H1 (cell line): ENCODE measurements at regions not wholly inside any gene's neighbourhood (a gene's known extent, or its start where the extent isn't known, plus 50 kb on each side); places are given as distances from the start of the nearest gene placed in this dataset.

ENCODE experiments used
- CTCF ChIA-PET: fragments of 300-600 bp; sonication (Branson Sonifier 250); formaldehyde crosslinking; loops from one replicate; lab custom pipeline; 2021; ENCODE audit not compliant: partially characterized antibody; lab: Charles Lee
- POLR2A ChIA-PET: fragments of 300-600 bp; sonication (Branson Sonifier 250); formaldehyde crosslinking; loops from one replicate; lab custom pipeline; 2021; ENCODE audit warnings: inconsistent platforms; ENCODE audit not compliant: partially characterized antibody; lab: Charles Lee
- DNase-seq, 2 experiments: peaks; one replicate each; pipeline versions ENCODE4 v3.0.0 to v3.0.0-alpha.2; 2010 to 2022; ENCODE audit warnings: low spot score in 2 of 2, low read depth in 1 of 2, mixed read lengths in 1 of 2
- FAIRE-seq: peaks from 2 replicates; lab custom pipeline; 2011; peaks lifted over from hg19 to GRCh38; lab: Jason Lieb, UNC
- H2AFZ ChIP-seq: 2 replicates; pipeline ENCODE4 v1.8.1; 2012; ENCODE audit warnings: low read length, inconsistent platforms
- H2AK5ac ChIP-seq: 2 replicates; pipeline ENCODE4 v1.6.1; 2013; ENCODE audit warnings: low read depth, low read length
- H2BK120ac ChIP-seq: replicated peaks from 2 replicates; pipeline ENCODE3; 2013; ENCODE audit warnings: low read depth, low read length, inconsistent platforms
- H2BK12ac ChIP-seq: 2 replicates; pipeline ENCODE4 v1.6.1; 2013; ENCODE audit warnings: low read depth, low read length
- H2BK15ac ChIP-seq: 2 replicates; pipeline ENCODE4 v1.6.1; 2013; ENCODE audit warnings: low read length
- H2BK20ac ChIP-seq: 2 replicates; pipeline ENCODE4 v1.6.1; 2013; ENCODE audit warnings: low read length
- H2BK5ac ChIP-seq: 2 replicates; pipeline ENCODE4 v1.6.1; 2013; ENCODE audit warnings: low read depth, low read length
- H3K14ac ChIP-seq: 2 replicates; pipeline ENCODE4 v1.6.1; 2013; ENCODE audit warnings: inconsistent platforms; ENCODE audit not compliant: insufficient read length
- H3K18ac ChIP-seq: 2 replicates; pipeline ENCODE4 v1.6.1; 2013; ENCODE audit warnings: low read length; ENCODE audit errors: extremely low read depth
- H3K23ac ChIP-seq: 2 replicates; pipeline ENCODE4 v1.6.1; 2013; ENCODE audit warnings: inconsistent platforms; ENCODE audit not compliant: insufficient read length
- H3K23me2 ChIP-seq: 2 replicates; pipeline ENCODE4 v1.6.1; 2013; ENCODE audit warnings: low read depth, low read length
- H3K27ac ChIP-seq: 2 replicates; pipeline ENCODE4 v1.6.1; 2011; ENCODE audit warnings: low read depth, low read length, inconsistent platforms
- H3K27me3 ChIP-seq, 4 experiments: replicated peaks in 1 of 4; 1 replicate in 1 of 4; 2 replicates in 3 of 4; pipeline versions ENCODE4 v1.6.1 to v1.8.1; 2011 to 2013; ENCODE audit warnings: low read length in 3 of 4, mild to moderate bottlenecking in 3 of 4, inconsistent platforms in 2 of 4, mixed read lengths in 2 of 4, moderate library complexity in 1 of 4; ENCODE audit not compliant: control insufficient read depth in 3 of 4, insufficient read depth in 3 of 4; ENCODE audit errors: extremely low read depth in 1 of 4
- H3K36me3 ChIP-seq, 4 experiments: 2 replicates each; pipeline versions ENCODE4 v1.6.1 to v1.8.1; 2011 to 2013; ENCODE audit warnings: mild to moderate bottlenecking in 4 of 4, low read length in 3 of 4, moderate library complexity in 2 of 4, control low read depth in 1 of 4, inconsistent platforms in 1 of 4; ENCODE audit not compliant: insufficient read depth in 4 of 4, control insufficient read depth in 2 of 4
- H3K4ac ChIP-seq: replicated peaks from 2 replicates; pipeline ENCODE3; 2013; ENCODE audit warnings: low read length, low read depth, mixed read lengths, inconsistent platforms; ENCODE audit not compliant: insufficient read length
- H3K4me1 ChIP-seq, 4 experiments: replicated peaks in 1 of 4; 1 replicate in 1 of 4; 2 replicates in 3 of 4; pipeline versions ENCODE4 v1.6.1 to v1.8.1; 2011 to 2013; ENCODE audit warnings: low read length in 3 of 4, inconsistent platforms in 2 of 4, mixed read lengths in 1 of 4; ENCODE audit not compliant: insufficient read depth in 4 of 4, control insufficient read depth in 3 of 4
- H3K4me2 ChIP-seq, 2 experiments: 2 replicates each; pipeline versions ENCODE4 v1.6.1 to v1.8.1; 2011 to 2013; ENCODE audit warnings: low read depth in 2 of 2, low read length in 2 of 2, control low read depth in 1 of 2, inconsistent platforms in 1 of 2, mild to moderate bottlenecking in 1 of 2; ENCODE audit not compliant: insufficient read depth in 1 of 2
- H3K4me3 ChIP-seq, 4 experiments: fragments of 200-600, 300-600 bp in 1 of 4; sonication (generic), shearing (Covaris generic), sonication (Bioruptor Twin) in 1 of 4; 2 replicates each; pipeline versions ENCODE4 v1.5.1 to v1.8.1; 2011 to 2016; ENCODE audit warnings: low read length in 4 of 4, low read depth in 3 of 4, control low read depth in 2 of 4, inconsistent platforms in 2 of 4, mild to moderate bottlenecking in 2 of 4, mixed read lengths in 1 of 4, moderate library complexity in 1 of 4; ENCODE audit not compliant: insufficient read depth in 2 of 4; ENCODE audit errors: extremely low read depth in 1 of 4
- H3K56ac ChIP-seq: replicated peaks from 2 replicates; pipeline ENCODE3; 2013; ENCODE audit warnings: low read depth, mild to moderate bottlenecking, mixed read lengths, low read length, inconsistent platforms; ENCODE audit not compliant: insufficient read length
- H3K79me1 ChIP-seq: 2 replicates; pipeline ENCODE4 v1.6.1; 2013; ENCODE audit warnings: low read depth, low read length, control low read depth
- H3K79me2 ChIP-seq, 2 experiments: 2 replicates each; pipeline versions ENCODE4 v1.6.1 to v1.8.1; 2012 to 2013; ENCODE audit warnings: low read length in 2 of 2, mild to moderate bottlenecking in 2 of 2, inconsistent platforms in 1 of 2; ENCODE audit not compliant: insufficient read depth in 2 of 2, control insufficient read depth in 1 of 2
- H3K9ac ChIP-seq, 4 experiments: replicated peaks in 1 of 4; 1 replicate in 1 of 4; 2 replicates in 3 of 4; pipeline versions ENCODE4 v1.6.1 to v1.8.1; 2011 to 2013; ENCODE audit warnings: low read depth in 3 of 4, low read length in 3 of 4, control low read depth in 2 of 4, mild to moderate bottlenecking in 2 of 4, moderate library complexity in 2 of 4, inconsistent platforms in 1 of 4; ENCODE audit errors: extremely low read depth in 1 of 4
- H3K9me3 ChIP-seq, 2 experiments: 2 replicates each; pipeline versions ENCODE4 v1.6.1 to v1.8.1; 2012 to 2013; ENCODE audit warnings: mild to moderate bottlenecking in 2 of 2, moderate library complexity in 2 of 2, control low read depth in 1 of 2, inconsistent platforms in 1 of 2, low read depth in 1 of 2, low read length in 1 of 2, mixed read lengths in 1 of 2; ENCODE audit not compliant: insufficient read depth in 2 of 2
- H4K20me1 ChIP-seq, 2 experiments: replicated peaks in 1 of 2; 2 replicates each; pipeline versions ENCODE3 to v1.8.1; 2011 to 2013; ENCODE audit warnings: inconsistent platforms in 2 of 2, low read length in 2 of 2, mild to moderate bottlenecking in 1 of 2; ENCODE audit not compliant: insufficient read depth in 2 of 2, control insufficient read depth in 1 of 2
- H4K5ac ChIP-seq: 2 replicates; pipeline ENCODE4 v1.6.1; 2013; ENCODE audit warnings: low read length, low read depth, mixed read lengths, inconsistent platforms; ENCODE audit not compliant: insufficient read length
- H4K8ac ChIP-seq: 2 replicates; pipeline ENCODE4 v1.8.0; 2013; ENCODE audit warnings: mild to moderate bottlenecking, moderate library complexity, low read length, inconsistent platforms; ENCODE audit not compliant: insufficient read depth; ENCODE audit errors: extremely low read depth
- H4K91ac ChIP-seq: replicated peaks from 2 replicates; pipeline ENCODE3; 2013; ENCODE audit warnings: low read length, mixed read lengths, inconsistent platforms; ENCODE audit not compliant: insufficient read length
- HDAC2 ChIP-seq, 2 experiments: fragments of 300-600 bp in 1 of 2; sonication (generic) in 1 of 2; IDR thresholded peaks; 2 replicates each; pipeline ENCODE4 v1.6.1; 2011 to 2012; ENCODE audit warnings: low read depth in 2 of 2, low read length in 2 of 2, mild to moderate bottlenecking in 2 of 2, moderate library complexity in 2 of 2, borderline replicate concordance in 1 of 2, inconsistent platforms in 1 of 2
- SIN3A ChIP-seq, 2 experiments: IDR thresholded peaks in 1 of 2; conservative IDR thresholded peaks in 1 of 2; 2 replicates each; pipeline ENCODE4 v1.6.1; 2011 to 2012; ENCODE audit warnings: low read length in 2 of 2, improper control_type of control experiment in 1 of 2, low read depth in 1 of 2, mild to moderate bottlenecking in 1 of 2
- SP2 ChIP-seq: IDR thresholded peaks from 2 replicates; pipeline ENCODE4 v1.6.1; 2012; ENCODE audit warnings: mild to moderate bottlenecking, low read length, inconsistent platforms
- WGBS, 2 experiments: shearing (Covaris generic) in 1 of 2; methylation state at CpG; one replicate each; pipeline versions ENCODE4 v1.1.6 to v1.1.7; 2013 to 2015; ENCODE audit warnings: low lambda C conversion rate in 2 of 2, mixed read lengths in 2 of 2, inconsistent platforms in 1 of 2, low coverage in 1 of 2, missing lambda C conversion rate in 1 of 2; ENCODE audit not compliant: insufficient replicate concordance in 2 of 2, insufficient coverage in 1 of 2, insufficient read length in 1 of 2; ENCODE audit errors: extremely low coverage in 1 of 2, missing lambda C conversion rate in 1 of 2; 5-methylcytosine and 5-hydroxymethylcytosine counted together

GRCh38 chr3:59565125-59565524 is 515.3 kb upstream of the CFAP20DC start:
- Histone ChIP-seq H2BK20ac (no peak overlapping the region), H2BK120ac (no peak overlapping the region), H3K18ac (no peak overlapping the region), H3K14ac (no peak overlapping the region), H4K20me1 (no peaks in the 10 kb centered on the region), H3K4ac (no peak overlapping the region), H3K4me3 (no peak overlapping the region), H2BK5ac (no peak overlapping the region), H2AK5ac (no peak overlapping the region), H3K9ac (no peak overlapping the region), H4K91ac (no peak overlapping the region), H4K5ac (no peak overlapping the region), H3K27ac (no peak overlapping the region), H2BK15ac (no peak overlapping the region), H2BK12ac (no peak overlapping the region), H3K23ac (no peak overlapping the region), H3K4me2 (no peak overlapping the region), H4K8ac (no peak overlapping the region), H3K9me3 (no peaks in the 10 kb centered on the region), H3K79me1 (no peaks in the 10 kb centered on the region), H2AFZ (no peak overlapping the region), H3K36me3 (no peaks in the 10 kb centered on the region), H3K4me1 (no peaks in the 10 kb centered on the region), H3K79me2 (no peaks in the 10 kb centered on the region), H3K23me2 (no peaks in the 10 kb centered on the region), H3K27me3 (no peaks in the 10 kb centered on the region), H3K56ac (no peak overlapping the region)
- TF ChIP-seq SP2 (no peak), SIN3A (conservative IDR thresholded peaks at IDR 0.05 in 1 of 2, IDR thresholded peaks at IDR 0.05 in 1 of 2; ENCODE audit: low read depth in 1 of 2, low read length in 2 of 2) (no peak), HDAC2 (IDR thresholded peaks at IDR 0.05; ENCODE audit: borderline replicate concordance in 1 of 2, low read depth in 2 of 2, low read length in 2 of 2) (no peak)
- CTCF ChIA-PET = interaction anchor here (0.6 to 2.6 kb wide), 2 partner anchors 10 to 302 kb away, joined by 5 to 9 read pairs; no protein-coding TSS in a partner anchor
- DNase-seq (no peak), FAIRE-seq (no peak)
- 93% methylated on average over 2 of the region's 2 CpGs; no CpG with 5 or more reads in 1 of the 2 experiments for WGBS, 2 experiments
- POLR2A ChIA-PET = no interaction called here
